Aorta (tissue), 5 donors: ENCODE measurements at regions not wholly inside any gene's neighbourhood (a gene's known extent, or its start where the extent isn't known, plus 50 kb on each side); places are given as distances from the start of the nearest gene placed in this dataset.

Experiments
- ATAC-seq: fragments of 200-7000 bp; cut with Tn5 transposase; one replicate; pipeline ENCODE4 v1.9.1; 2022; ENCODE audit warnings: moderate library complexity; ENCODE audit not compliant: low FRiP score
- DNase-seq, 2 donors: peaks; one replicate each; pipeline ENCODE4 v3.0.0-alpha.2; 2020
- H3K27ac ChIP-seq, 2 donors: one replicate each; pipeline ENCODE4 v1.5.1; 2013; ENCODE audit warnings: low read length in 2 of 2, mild to moderate bottlenecking in 2 of 2, moderate library complexity in 2 of 2, control low read depth in 1 of 2, inconsistent platforms in 1 of 2, low read depth in 1 of 2
- H3K27me3 ChIP-seq, 2 donors: one replicate each; pipeline ENCODE4 v1.6.1; 2013; ENCODE audit warnings: control low read depth in 1 of 2, low read length in 1 of 2, mild to moderate bottlenecking in 1 of 2, moderate library complexity in 1 of 2; ENCODE audit not compliant: insufficient read depth in 2 of 2, control insufficient read depth in 1 of 2
- H3K36me3 ChIP-seq, 2 donors: one replicate each; pipeline ENCODE4 v1.6.1; 2013; ENCODE audit warnings: control low read depth in 1 of 2, low read length in 1 of 2, mild to moderate bottlenecking in 1 of 2; ENCODE audit not compliant: insufficient read depth in 2 of 2, control insufficient read depth in 1 of 2
- H3K4me1 ChIP-seq, 2 donors: one replicate each; pipeline ENCODE4 v1.6.1; 2013; ENCODE audit warnings: low read length in 2 of 2, control low read depth in 1 of 2, mild to moderate bottlenecking in 1 of 2, moderate library complexity in 1 of 2; ENCODE audit not compliant: insufficient read depth in 2 of 2, control insufficient read depth in 1 of 2
- H3K4me3 ChIP-seq, 2 donors: one replicate each; pipeline ENCODE4 v1.5.1; 2013; ENCODE audit warnings: low read length in 2 of 2, control low read depth in 1 of 2, mild to moderate bottlenecking in 1 of 2
- H3K9me3 ChIP-seq: one replicate; pipeline ENCODE4 v1.6.1; 2013; ENCODE audit warnings: mild to moderate bottlenecking, low read length; ENCODE audit not compliant: control insufficient read depth
- WGBS, 2 donors: extraction: QIAGEN DNeasy Blood & Tissue Kit; methylation state at CpG; one replicate each; pipeline ENCODE4 v1.1.7; 2013; 5-methylcytosine and 5-hydroxymethylcytosine counted together
- intact Hi-C, 2 donors: fragments of 100-400 bp; cut with DNase I; formaldehyde crosslinking; loops; one replicate each; pipeline versions ENCODE4 v1.14.2 to v1.15.0; 2022
- donor health status: healthy with polysubstance abuse.
- donor health status: Bipolar disorder and iron deficiency.
- donor health status: DM: no; HTN: no; CAD: no.
- donor health status: DM: no; HTN: no; CAD: no.
- donor health status: DM: yes; HTN: yes; CAD: no.

- intact Hi-C loops: no loop called here
- no peak for DNase-seq
- 40 to 41% methylated on average over 1 of the region's 1 CpG for WGBS, 2 donors
These were observed 467.6 kb downstream of the KIF4B start for GRCh38 chr5:155481182-155481581.

GRCh38 chr5:155482428-155482827 lies 468.9 kb downstream of the KIF4B start:
- no peak overlapping the region for H3K4me3 ChIP-seq
- no peak for ATAC-seq
- no peaks in the 10 kb centered on the region for H3K4me1 ChIP-seq
- H3K9me3 ChIP-seq: no peaks in the 10 kb centered on the region
- DNase-seq: no peak
- H3K27me3 ChIP-seq: no peaks in the 10 kb centered on the region
- no peak overlapping the region for H3K27ac ChIP-seq
- intact Hi-C loops: no loop called here
- H3K36me3 ChIP-seq: no peaks in the 10 kb centered on the region

More at GRCh38 chr5:155481182-155481581, 467.6 kb downstream of the KIF4B start:
- Histone ChIP-seq H3K9me3 (no peaks in the 10 kb centered on the region), H3K27ac (no peak overlapping the region), H3K4me3 (no peak overlapping the region), H3K36me3 (no peaks in the 10 kb centered on the region), H3K27me3 (no peaks in the 10 kb centered on the region), H3K4me1 (no peaks in the 10 kb centered on the region)
- ATAC-seq: no peak

- Histone ChIP-seq H3K4me3 (no peak overlapping the region), H3K27ac (no peak overlapping the region), H3K36me3 (no peaks in the 10 kb centered on the region), H3K27me3 (no peaks in the 10 kb centered on the region), H3K4me1 (no peaks in the 10 kb centered on the region), H3K9me3 (no peaks in the 10 kb centered on the region)
- WGBS, 2 donors: 22 to 41% methylated on average over 2 of the region's 2 CpGs
- DNase-seq (no peak), ATAC-seq (no peak)
- intact Hi-C loops: no loop called here
These were observed 471.8 kb downstream of the KIF4B start for GRCh38 chr5:155485386-155485785.

- H3K4me3 ChIP-seq: no peak overlapping the region
- no peaks in the 10 kb centered on the region for H3K27me3 ChIP-seq
- H3K36me3 ChIP-seq: no peaks in the 10 kb centered on the region
- intact Hi-C loops: no loop called here
- H3K4me1 ChIP-seq: no peaks in the 10 kb centered on the region
- H3K9me3 ChIP-seq: no peaks in the 10 kb centered on the region
- DNase-seq (no peak), ATAC-seq (no peak)
- H3K27ac ChIP-seq: no peak overlapping the region
These were observed 476.4 kb downstream of the KIF4B start for GRCh38 chr5:155489949-155490348.

GRCh38 chr5:155492191-155492590 lies 478.6 kb downstream of the KIF4B start:
- no peaks in the 10 kb centered on the region for H3K36me3 ChIP-seq
- DNase-seq (no peak), ATAC-seq (no peak)
- no peaks in the 10 kb centered on the region for H3K4me1 ChIP-seq
- WGBS, 2 donors: 75 to 83% methylated on average over 2 of the region's 2 CpGs
- no peaks in the 10 kb centered on the region for H3K9me3 ChIP-seq
- H3K27ac ChIP-seq: no peak overlapping the region
- intact Hi-C loops: no loop called here
- no peak overlapping the region for H3K4me3 ChIP-seq
- H3K27me3 ChIP-seq: no peaks in the 10 kb centered on the region

- ATAC-seq: no peak
These were observed 491.1 kb downstream of the KIF4B start for GRCh38 chr5:155504606-155505005.

GRCh38 chr5:155507363-155507762 lies 493.8 kb downstream of the KIF4B start:
- DNase-seq (no peak), ATAC-seq (no peak)
- H3K27me3 ChIP-seq: no peaks in the 10 kb centered on the region
- peaks cover 0 to 2% of the 10 kb centered on the region in 2 donors for H3K4me1 ChIP-seq
- intact Hi-C loops: no loop called here
- no peaks in the 10 kb centered on the region for H3K9me3 ChIP-seq
- no peak overlapping the region for H3K4me3 ChIP-seq
- H3K27ac ChIP-seq: no peak overlapping the region
- H3K36me3 ChIP-seq: no peaks in the 10 kb centered on the region

More at GRCh38 chr5:155504606-155505005, 491.1 kb downstream of the KIF4B start:
- WGBS, 2 donors: 69 to 70% methylated on average over 1 of the region's 1 CpG
- intact Hi-C loops: no loop called here
- no peaks in the 10 kb centered on the region for H3K9me3 ChIP-seq
- no peak overlapping the region for H3K27ac ChIP-seq
- H3K27me3 ChIP-seq: no peaks in the 10 kb centered on the region
- no peaks in the 10 kb centered on the region for H3K36me3 ChIP-seq
- H3K4me1 ChIP-seq: peaks cover 0 to 2% of the 10 kb centered on the region in 2 donors
- DNase-seq: no peak
- H3K4me3 ChIP-seq: no peak overlapping the region

- intact Hi-C loops: no loop called here
- Histone ChIP-seq H3K4me1 (peaks cover 0 to 2% of the 10 kb centered on the region in 2 donors), H3K36me3 (no peaks in the 10 kb centered on the region), H3K27ac (no peak overlapping the region), H3K27me3 (no peaks in the 10 kb centered on the region), H3K9me3 (no peaks in the 10 kb centered on the region), H3K4me3 (no peak overlapping the region)
- ATAC-seq: no peak
- 76 to 82% methylated on average over 3 of the region's 3 CpGs for WGBS, 2 donors
- DNase-seq: no peak
These were observed 495.1 kb downstream of the KIF4B start for GRCh38 chr5:155508673-155509072.

GRCh38 chr5:155512329-155512728 lies 498.8 kb downstream of the KIF4B start:
- H3K27ac ChIP-seq: no peak overlapping the region

More at GRCh38 chr5:155512329-155512728, 498.8 kb downstream of the KIF4B start:
- intact Hi-C loops: no loop called here
- H3K36me3 ChIP-seq: no peaks in the 10 kb centered on the region
- no peaks in the 10 kb centered on the region for H3K4me1 ChIP-seq
- no peaks in the 10 kb centered on the region for H3K27me3 ChIP-seq
- no peak for ATAC-seq
- peaks cover 3% of the 10 kb centered on the region for H3K9me3 ChIP-seq
- 69 to 71% methylated on average over 1 of the region's 1 CpG for WGBS, 2 donors
- H3K4me3 ChIP-seq: no peak overlapping the region
- DNase-seq: no peak
